Osteoblast (primary cell): ENCODE measurements at regions not wholly inside any gene's neighbourhood (a gene's known extent, or its start where the extent isn't known, plus 50 kb on each side); places are given as distances from the start of the nearest gene placed in this dataset.

Experiments used
- DNase-seq: peaks from one replicate; pipeline ENCODE4 v3.0.0; 2011; ENCODE audit warnings: low spot score, mixed read lengths; ENCODE audit not compliant: insufficient read length; ENCODE audit errors: missing footprints
- H2AFZ ChIP-seq: 2 replicates; pipeline ENCODE4 v1.6.0; 2011; ENCODE audit warnings: mild to moderate bottlenecking, low read length
- H3K27ac ChIP-seq: 2 replicates; pipeline ENCODE4 v1.5.1; 2011; ENCODE audit warnings: mild to moderate bottlenecking, low read depth, low read length, moderate library complexity
- H3K27me3 ChIP-seq: 2 replicates; pipeline ENCODE4 v1.6.0; 2012; ENCODE audit warnings: mild to moderate bottlenecking, control low read depth, inconsistent platforms, low read length, moderate library complexity; ENCODE audit not compliant: insufficient read depth
- H3K36me3 ChIP-seq: 2 replicates; pipeline ENCODE4 v1.5.1; 2011; ENCODE audit warnings: mild to moderate bottlenecking, low read length, control low read depth, moderate library complexity; ENCODE audit not compliant: insufficient read depth
- H3K4me1 ChIP-seq: 2 replicates; pipeline ENCODE4 v1.5.1; 2011; ENCODE audit warnings: mild to moderate bottlenecking, low read length, control low read depth, moderate library complexity; ENCODE audit not compliant: insufficient read depth
- H3K4me2 ChIP-seq: 2 replicates; pipeline ENCODE4 v1.6.0; 2011; ENCODE audit warnings: mild to moderate bottlenecking, low read length; ENCODE audit not compliant: insufficient read depth
- H3K4me3 ChIP-seq: fragments of 200-600 bp; sonication (generic); 3 replicates; pipeline ENCODE4 v1.5.1; 2012; ENCODE audit warnings: mild to moderate bottlenecking, low read length, inconsistent platforms; ENCODE audit not compliant: insufficient read depth
- H3K79me2 ChIP-seq: 2 replicates; pipeline ENCODE4 v1.6.0; 2012; ENCODE audit warnings: mild to moderate bottlenecking, low read length, control low read depth, inconsistent platforms; ENCODE audit not compliant: insufficient read depth
- H3K9me3 ChIP-seq: 2 replicates; pipeline ENCODE4 v1.5.1; 2011; ENCODE audit warnings: low read depth, low read length, control low read depth
- H4K20me1 ChIP-seq: 2 replicates; pipeline ENCODE4 v1.6.0; 2012; ENCODE audit warnings: mild to moderate bottlenecking, low read length, control low read depth; ENCODE audit not compliant: insufficient read depth
- CTCF ChIP-seq: IDR thresholded peaks from 2 replicates; pipeline ENCODE4 v1.5.1; 2011; ENCODE audit warnings: mild to moderate bottlenecking, low read depth, low read length, moderate library complexity; ENCODE audit errors: extremely low read depth

- H3K4me1 ChIP-seq = no peaks in the 10 kb centered on the region
- no peaks in the 10 kb centered on the region for H4K20me1 ChIP-seq
- no peak for TF ChIP-seq CTCF
- H3K27ac ChIP-seq = no peak overlapping the region
- H3K4me2 ChIP-seq = no peak overlapping the region
- H3K36me3 ChIP-seq = no peaks in the 10 kb centered on the region
- no peaks in the 10 kb centered on the region for H3K9me3 ChIP-seq
- DNase-seq = no peak
- no peaks in the 10 kb centered on the region for H3K79me2 ChIP-seq
- no peak overlapping the region for H3K4me3 ChIP-seq
- H3K27me3 ChIP-seq = peaks cover 2% of the 10 kb centered on the region
- H2AFZ ChIP-seq = no peak overlapping the region
These were observed 186.5 kb upstream of the GALNT2 start for GRCh38 chr1:229880271-229881170.

DNA sequence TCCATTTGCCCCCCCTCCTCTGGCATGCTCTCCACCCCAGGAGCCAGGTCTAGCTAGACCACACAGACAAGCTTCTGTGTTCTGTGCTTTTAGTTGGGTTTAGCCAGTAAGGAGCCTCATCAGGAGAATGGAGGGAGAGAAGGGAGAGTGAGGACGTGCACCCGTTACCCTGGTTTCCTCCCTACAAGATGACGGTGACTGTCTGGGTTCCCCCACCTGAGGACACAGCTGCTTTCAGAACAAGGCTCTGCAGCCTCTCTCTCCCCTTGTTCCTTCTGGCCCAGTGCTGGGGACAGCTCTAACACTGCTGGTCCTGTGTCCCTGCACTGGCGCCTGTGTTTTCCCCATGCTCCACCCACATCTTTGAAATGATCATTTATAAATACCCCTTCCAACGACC lies 184.4 kb upstream of the GALNT2 start:
- Histone ChIP-seq H3K36me3 (no peaks in the 10 kb centered on the region), H2AFZ (no peak overlapping the region), H3K4me3 (no peak overlapping the region), H3K27ac (no peak overlapping the region), H4K20me1 (no peaks in the 10 kb centered on the region), H3K79me2 (no peaks in the 10 kb centered on the region), H3K27me3 (peaks cover 2% of the 10 kb centered on the region), H3K4me2 (no peak overlapping the region), H3K4me1 (no peaks in the 10 kb centered on the region), H3K9me3 (no peaks in the 10 kb centered on the region)
- no peak for TF ChIP-seq CTCF
- no peak for DNase-seq

DNA sequence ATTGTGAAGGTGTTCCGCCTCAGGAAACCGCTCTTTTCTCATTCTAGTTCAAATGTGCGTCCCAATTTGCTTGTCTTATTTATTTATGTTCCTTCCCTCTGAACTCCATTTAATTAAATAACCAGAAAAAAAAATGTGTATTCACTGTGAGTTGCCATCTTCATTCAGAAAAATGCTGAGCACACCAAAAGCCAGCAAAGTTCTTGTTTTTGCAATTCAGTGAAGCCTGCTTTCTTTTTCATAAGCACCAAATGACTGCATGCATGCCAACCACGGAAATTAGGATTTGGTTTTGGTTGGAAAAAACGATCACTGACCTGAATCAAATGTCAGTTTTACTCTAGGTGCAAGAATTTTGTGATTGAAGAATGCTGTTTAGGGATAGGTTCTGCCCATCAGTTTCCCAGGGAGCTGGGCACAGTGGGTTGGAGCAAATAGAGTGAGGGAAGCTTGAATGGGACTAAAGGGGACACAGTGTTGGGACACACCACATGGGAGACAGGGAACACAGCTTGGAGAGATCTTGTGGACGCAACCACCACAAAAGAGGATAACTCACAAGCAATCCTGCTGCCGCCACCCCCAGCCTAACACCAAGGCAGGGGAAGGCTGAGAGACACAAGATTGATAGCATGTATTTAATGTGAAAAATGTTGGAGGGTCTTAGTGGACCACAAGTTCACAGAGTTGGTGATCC lies 183.4 kb upstream of the GALNT2 start:
- Histone ChIP-seq H4K20me1 (no peaks in the 10 kb centered on the region), H3K9me3 (no peaks in the 10 kb centered on the region), H3K79me2 (no peaks in the 10 kb centered on the region), H3K4me1 (no peaks in the 10 kb centered on the region), H3K27me3 (peaks cover 2% of the 10 kb centered on the region), H3K4me2 (no peak overlapping the region), H3K27ac (no peak overlapping the region), H2AFZ (no peak overlapping the region), H3K4me3 (no peak overlapping the region), H3K36me3 (no peaks in the 10 kb centered on the region)
- TF ChIP-seq CTCF = no peak
- no peak for DNase-seq

DNA sequence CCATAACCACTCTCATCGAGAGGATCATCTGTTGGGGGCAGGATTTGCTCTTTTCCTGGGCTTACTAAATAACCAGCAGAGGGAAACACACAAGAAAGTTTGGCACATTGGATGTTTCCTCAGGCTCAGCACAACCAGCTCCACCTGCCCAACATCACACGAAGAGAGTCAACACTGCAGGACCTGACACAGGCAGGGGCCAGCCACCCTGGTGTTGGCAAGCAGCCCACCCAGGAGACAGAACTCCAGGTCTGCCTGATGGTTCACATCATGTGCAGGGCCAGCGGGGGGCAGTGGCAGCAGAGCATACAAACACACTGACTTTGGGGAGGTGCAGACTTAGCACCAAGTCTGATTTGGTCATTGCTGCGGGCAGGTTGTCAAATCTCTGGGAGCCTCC lies 182.3 kb upstream of the GALNT2 start:
- H2AFZ ChIP-seq = no peak overlapping the region

More for the DNA sequence above, 182.3 kb upstream of the GALNT2 start:
- Histone ChIP-seq H3K4me2 (no peak overlapping the region), H3K4me3 (no peak overlapping the region), H3K36me3 (no peaks in the 10 kb centered on the region), H3K79me2 (no peaks in the 10 kb centered on the region), H3K9me3 (no peaks in the 10 kb centered on the region), H3K4me1 (no peaks in the 10 kb centered on the region), H3K27me3 (peaks cover 2% of the 10 kb centered on the region), H4K20me1 (no peaks in the 10 kb centered on the region), H3K27ac (no peak overlapping the region)
- peak; percentile 21 for DNase-seq
- TF ChIP-seq CTCF = no peak
